HUES48 (cell line): ENCODE measurements at regions not wholly inside any gene's neighbourhood (a gene's known extent, or its start where the extent isn't known, plus 50 kb on each side); places are given as distances from the start of the nearest gene placed in this dataset.

Experiments
- H3K27ac ChIP-seq: one replicate; pipeline ENCODE4 v1.7.0; 2013; ENCODE audit warnings: low read depth, low read length, inconsistent platforms
- H3K27me3 ChIP-seq: 2 replicates; pipeline ENCODE4 v1.6.1; 2013; ENCODE audit warnings: mild to moderate bottlenecking, low read length; ENCODE audit not compliant: control insufficient read depth, insufficient read depth
- H3K36me3 ChIP-seq: 2 replicates; pipeline ENCODE4 v1.6.1; 2013; ENCODE audit warnings: low read length; ENCODE audit not compliant: control insufficient read depth, insufficient read depth
- H3K4me1 ChIP-seq: 2 replicates; pipeline ENCODE4 v1.6.1; 2013; ENCODE audit warnings: mild to moderate bottlenecking, low read length; ENCODE audit not compliant: control insufficient read depth, insufficient read depth
- H3K4me3 ChIP-seq: 2 replicates; pipeline ENCODE4 v1.5.1; 2013; ENCODE audit warnings: mild to moderate bottlenecking, low read depth, low read length
- H3K9ac ChIP-seq: 2 replicates; pipeline ENCODE4 v1.6.1; 2013; ENCODE audit warnings: mild to moderate bottlenecking, low read depth, low read length, moderate library complexity
- H3K9me3 ChIP-seq: 2 replicates; pipeline ENCODE4 v1.6.1; 2013; ENCODE audit warnings: low read length; ENCODE audit not compliant: control insufficient read depth, insufficient read depth

- no peak overlapping the region for H3K9ac ChIP-seq
- no peaks in the 10 kb centered on the region for H3K4me1 ChIP-seq
- H3K27ac ChIP-seq: no peak overlapping the region
- H3K36me3 ChIP-seq: no peaks in the 10 kb centered on the region
- H3K27me3 ChIP-seq: no peaks in the 10 kb centered on the region
- H3K4me3 ChIP-seq: no peak overlapping the region
- H3K9me3 ChIP-seq: no peaks in the 10 kb centered on the region
These were observed 87.5 kb upstream of the WDR26 start for GRCh38 chr1:224521904-224522734.

GRCh38 chr1:224523676-224524075, 89.1 kb upstream of the WDR26 start:
- H3K36me3 ChIP-seq: no peaks in the 10 kb centered on the region
- H3K9ac ChIP-seq: no peak overlapping the region
- no peak overlapping the region for H3K27ac ChIP-seq
- H3K4me1 ChIP-seq: no peaks in the 10 kb centered on the region
- H3K9me3 ChIP-seq: no peaks in the 10 kb centered on the region
- H3K4me3 ChIP-seq: no peak overlapping the region
- no peaks in the 10 kb centered on the region for H3K27me3 ChIP-seq

DNA sequence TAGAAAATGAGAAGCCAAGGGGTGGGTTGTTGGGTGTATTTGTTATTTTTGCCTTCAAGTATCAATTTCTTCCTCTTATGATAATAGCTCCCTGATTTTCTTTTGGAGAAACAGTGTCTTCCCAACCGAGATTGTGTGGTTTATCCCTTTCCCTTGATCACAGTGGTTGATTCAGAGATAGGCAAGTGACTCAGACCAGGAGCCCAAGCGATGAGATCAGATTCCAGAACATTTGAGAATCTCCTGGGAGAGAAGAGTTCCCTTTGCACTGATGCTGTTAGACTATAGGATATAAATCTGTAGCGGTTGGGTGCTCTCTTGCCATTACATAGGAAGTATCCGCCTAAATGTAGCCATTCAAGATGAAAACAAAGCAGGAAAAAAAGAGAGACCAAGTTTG, 90.1 kb upstream of the WDR26 start:
- no peaks in the 10 kb centered on the region for H3K9me3 ChIP-seq
- H3K27ac ChIP-seq: no peak overlapping the region
- no peaks in the 10 kb centered on the region for H3K27me3 ChIP-seq
- peaks cover 3% of the 10 kb centered on the region; the same call in 1 of the 2 replicates for H3K4me1 ChIP-seq
- H3K4me3 ChIP-seq: no peak overlapping the region
- H3K36me3 ChIP-seq: no peaks in the 10 kb centered on the region
- H3K9ac ChIP-seq: no peak overlapping the region

- H3K4me3 ChIP-seq: no peak overlapping the region
- no peak overlapping the region for H3K27ac ChIP-seq
- H3K36me3 ChIP-seq: no peaks in the 10 kb centered on the region
These were observed 90.6 kb upstream of the CNIH3 start for GRCh38 chr1:224525411-224526040.

DNA sequence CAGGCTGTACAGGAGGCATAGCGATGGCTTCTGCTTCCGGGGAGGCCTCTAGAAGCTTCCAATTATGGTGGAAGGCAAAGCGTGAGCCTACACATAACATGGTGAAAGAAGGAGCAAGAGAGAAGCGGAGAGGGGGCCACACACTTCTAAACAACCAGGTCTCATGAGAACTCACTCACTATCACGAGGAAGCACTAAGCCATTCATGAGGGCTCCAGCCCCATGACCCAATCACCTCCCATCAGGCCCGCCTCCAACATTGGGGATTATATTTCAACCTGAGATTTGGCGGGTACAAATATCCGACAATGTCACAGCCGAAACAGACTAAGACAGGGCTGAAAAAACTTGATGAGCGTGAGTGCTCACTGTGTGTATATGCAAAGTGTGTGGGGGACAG, 89.3 kb upstream of the CNIH3 start:
- Histone ChIP-seq H3K27me3 (no peaks in the 10 kb centered on the region), H3K4me1 (peaks cover 3% of the 10 kb centered on the region; the same call in 1 of the 2 replicates), H3K36me3 (no peaks in the 10 kb centered on the region), H3K9me3 (no peaks in the 10 kb centered on the region), H3K4me3 (no peak overlapping the region), H3K9ac (no peak overlapping the region), H3K27ac (no peak overlapping the region)

More at GRCh38 chr1:224525411-224526040, 90.6 kb upstream of the CNIH3 start:
- Histone ChIP-seq H3K4me1 (peaks cover 3% of the 10 kb centered on the region; the same call in 1 of the 2 replicates), H3K9me3 (no peaks in the 10 kb centered on the region), H3K27me3 (no peaks in the 10 kb centered on the region), H3K9ac (no peak overlapping the region)

DNA sequence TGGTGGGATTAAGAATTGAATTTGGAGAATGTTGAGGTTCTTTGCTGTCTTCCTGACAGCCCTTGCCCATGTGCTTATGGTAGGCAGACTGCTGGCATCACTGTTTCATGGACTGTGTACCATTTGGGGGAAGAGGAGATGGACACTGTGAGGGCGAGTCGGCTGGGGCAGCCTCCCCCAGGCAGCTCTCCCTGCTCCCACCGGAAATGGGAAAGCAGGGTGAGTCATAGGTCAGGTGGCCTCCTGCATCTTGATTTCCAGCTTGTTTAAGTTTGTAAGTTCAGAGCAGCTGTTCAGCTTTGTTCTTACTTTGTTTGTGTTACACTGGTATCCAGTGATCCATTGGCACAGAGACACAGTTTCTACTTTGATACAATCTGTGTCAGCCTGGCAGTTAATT, 87.2 kb upstream of the CNIH3 start:
- Histone ChIP-seq H3K9ac (no peak overlapping the region), H3K4me1 (peaks cover 3% of the 10 kb centered on the region; the same call in 1 of the 2 replicates), H3K27ac (no peak overlapping the region), H3K9me3 (no peaks in the 10 kb centered on the region), H3K4me3 (no peak overlapping the region), H3K27me3 (no peaks in the 10 kb centered on the region), H3K36me3 (no peaks in the 10 kb centered on the region)

DNA sequence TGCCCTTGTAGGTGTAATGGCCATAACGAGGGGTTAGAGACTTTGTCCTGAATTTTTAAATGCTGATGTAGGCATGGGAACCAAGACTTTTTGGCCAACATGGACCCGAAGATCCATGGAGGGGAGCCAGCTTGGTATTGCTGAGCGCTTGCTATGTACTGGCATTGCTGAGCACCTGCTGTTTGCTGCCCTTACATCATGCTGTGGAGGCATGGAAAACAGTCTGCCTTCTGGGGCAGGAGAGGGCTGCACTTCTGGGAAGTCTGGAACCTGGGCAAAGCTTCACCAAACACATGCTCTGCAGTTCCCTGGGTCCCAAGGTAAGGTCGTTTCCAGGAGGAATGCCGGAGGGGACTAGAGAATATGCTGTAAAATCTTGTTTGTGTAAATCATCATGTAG, 86.3 kb upstream of the CNIH3 start:
- Histone ChIP-seq H3K4me3 (no peak overlapping the region), H3K9ac (no peak overlapping the region), H3K4me1 (peaks cover 3% of the 10 kb centered on the region; the same call in 1 of the 2 replicates), H3K27ac (no peak overlapping the region), H3K27me3 (no peaks in the 10 kb centered on the region), H3K36me3 (no peaks in the 10 kb centered on the region), H3K9me3 (no peaks in the 10 kb centered on the region)

DNA sequence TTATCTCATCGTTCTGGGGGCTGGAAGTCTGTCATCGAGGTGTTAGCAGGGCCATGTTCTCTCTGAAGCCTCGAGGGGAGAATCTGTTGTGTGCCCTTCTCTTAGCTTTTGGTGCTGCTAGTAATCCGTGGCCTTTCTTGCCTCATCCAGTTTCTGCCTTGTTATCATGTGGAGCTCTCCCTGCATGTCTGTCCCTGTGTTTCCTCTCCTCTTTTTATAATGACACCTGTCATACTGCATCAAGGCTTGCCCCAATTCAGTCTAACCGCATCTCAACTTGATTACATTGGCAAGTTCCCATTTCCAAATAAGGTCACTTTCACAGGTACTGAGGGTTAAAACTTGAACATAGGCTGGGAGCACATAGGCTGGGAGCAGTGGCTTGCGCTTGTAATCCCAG, 82.6 kb upstream of the CNIH3 start:
- no peak overlapping the region for H3K4me3 ChIP-seq
- H3K9ac ChIP-seq: no peak overlapping the region
- no peaks in the 10 kb centered on the region for H3K27me3 ChIP-seq
- peaks cover 3% of the 10 kb centered on the region; the same call in 1 of the 2 replicates for H3K4me1 ChIP-seq
- no peaks in the 10 kb centered on the region; the same call in 1 of the 2 replicates for H3K9me3 ChIP-seq
- no peaks in the 10 kb centered on the region for H3K36me3 ChIP-seq
- H3K27ac ChIP-seq: no peak overlapping the region

DNA sequence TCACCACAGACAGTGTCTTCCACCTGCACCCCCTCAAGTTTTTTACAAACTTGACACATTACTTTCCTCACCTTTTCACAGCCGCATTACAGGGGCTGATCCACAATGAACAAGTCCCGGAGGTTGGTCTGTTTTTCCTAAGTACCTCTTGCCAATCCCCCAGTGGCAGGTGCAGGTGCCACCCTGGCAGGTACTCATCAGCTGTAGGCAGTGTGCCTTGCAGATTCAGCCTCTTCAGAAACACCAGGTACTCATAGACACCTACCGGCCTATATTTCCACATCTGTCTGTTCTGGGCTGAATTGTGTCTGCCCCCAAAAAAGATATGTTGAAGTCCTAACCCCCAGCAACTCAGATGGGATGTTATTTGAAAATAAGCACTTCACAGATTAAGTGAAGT, 81.4 kb upstream of the CNIH3 start:
- no peaks in the 10 kb centered on the region for H3K27me3 ChIP-seq
- no peaks in the 10 kb centered on the region for H3K4me1 ChIP-seq
- H3K9ac ChIP-seq: no peak overlapping the region
- no peaks in the 10 kb centered on the region; the same call in 1 of the 2 replicates for H3K9me3 ChIP-seq
- H3K4me3 ChIP-seq: no peak overlapping the region
- no peaks in the 10 kb centered on the region for H3K36me3 ChIP-seq
- H3K27ac ChIP-seq: no peak overlapping the region

DNA sequence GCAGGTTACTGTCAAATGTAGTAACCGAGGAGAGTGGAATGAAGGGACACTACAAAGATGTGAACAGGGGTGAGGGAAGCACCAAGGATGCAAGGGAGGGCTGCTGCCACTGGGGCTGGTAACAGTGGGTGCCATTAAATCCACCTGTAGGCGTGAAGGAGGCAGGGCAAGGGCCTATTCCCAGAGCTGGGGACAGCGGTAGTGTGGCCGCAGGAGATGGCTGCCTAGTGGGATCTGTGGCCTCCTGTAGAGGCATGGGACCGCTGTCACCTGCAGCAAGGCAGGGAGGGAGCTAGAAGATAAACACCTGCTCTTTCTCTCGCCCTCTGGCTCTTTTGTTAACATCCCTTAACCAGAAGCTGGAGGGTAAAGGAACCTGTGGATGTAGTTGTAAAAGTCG, 80.5 kb upstream of the CNIH3 start:
- Histone ChIP-seq H3K9me3 (no peaks in the 10 kb centered on the region; the same call in 1 of the 2 replicates), H3K9ac (no peak overlapping the region), H3K4me1 (no peaks in the 10 kb centered on the region), H3K27ac (no peak overlapping the region), H3K36me3 (no peaks in the 10 kb centered on the region), H3K27me3 (no peaks in the 10 kb centered on the region), H3K4me3 (no peak overlapping the region)

DNA sequence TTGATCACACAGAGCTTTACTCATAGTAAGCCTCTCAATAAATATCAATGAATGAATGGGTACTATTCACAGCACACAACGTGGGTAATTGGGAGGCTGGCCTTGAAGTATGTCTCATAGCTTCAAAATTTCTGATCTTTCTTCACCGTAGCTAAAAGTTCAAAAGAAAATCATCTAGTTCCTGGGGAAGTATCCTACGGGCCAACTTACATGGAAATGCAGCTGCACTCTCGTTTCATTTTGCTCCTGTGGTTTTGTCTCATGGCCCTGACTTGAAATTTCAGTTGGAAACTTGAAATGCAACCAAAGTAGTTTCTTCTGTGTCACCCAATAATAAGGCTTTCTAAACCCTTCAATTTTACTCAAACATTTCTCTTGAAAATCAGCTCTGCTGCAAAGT, 76.1 kb upstream of the CNIH3 start:
- Histone ChIP-seq H3K36me3 (no peaks in the 10 kb centered on the region), H3K4me3 (no peak overlapping the region), H3K4me1 (peaks cover 3% of the 10 kb centered on the region; the same call in 1 of the 2 replicates), H3K27ac (no peak overlapping the region), H3K9me3 (no peaks in the 10 kb centered on the region; the same call in 1 of the 2 replicates), H3K9ac (no peak overlapping the region), H3K27me3 (no peaks in the 10 kb centered on the region)
